GM12864 (cell line): ENCODE measurements at regions not wholly inside any gene's neighbourhood (a gene's known extent, or its start where the extent isn't known, plus 50 kb on each side); places are given as distances from the start of the nearest gene placed in this dataset.

Experiments
- DNase-seq: peaks from one replicate; pipeline ENCODE4 v3.0.0-alpha.2; 2011; ENCODE audit warnings: low read depth
- H3K4me3 ChIP-seq: 2 replicates; pipeline ENCODE4 v1.5.1; 2011; ENCODE audit warnings: mild to moderate bottlenecking, low read depth, low read length, control low read depth
- TF ChIP-seq, protein P1 (sequence below): IDR thresholded peaks from 2 replicates; pipeline ENCODE4 v1.5.1; 2011; ENCODE audit warnings: low read depth, mild to moderate bottlenecking, moderate library complexity, low read length, control low read depth, inconsistent platforms; ENCODE audit errors: missing control alignments

- TF ChIP-seq, protein P1, sequence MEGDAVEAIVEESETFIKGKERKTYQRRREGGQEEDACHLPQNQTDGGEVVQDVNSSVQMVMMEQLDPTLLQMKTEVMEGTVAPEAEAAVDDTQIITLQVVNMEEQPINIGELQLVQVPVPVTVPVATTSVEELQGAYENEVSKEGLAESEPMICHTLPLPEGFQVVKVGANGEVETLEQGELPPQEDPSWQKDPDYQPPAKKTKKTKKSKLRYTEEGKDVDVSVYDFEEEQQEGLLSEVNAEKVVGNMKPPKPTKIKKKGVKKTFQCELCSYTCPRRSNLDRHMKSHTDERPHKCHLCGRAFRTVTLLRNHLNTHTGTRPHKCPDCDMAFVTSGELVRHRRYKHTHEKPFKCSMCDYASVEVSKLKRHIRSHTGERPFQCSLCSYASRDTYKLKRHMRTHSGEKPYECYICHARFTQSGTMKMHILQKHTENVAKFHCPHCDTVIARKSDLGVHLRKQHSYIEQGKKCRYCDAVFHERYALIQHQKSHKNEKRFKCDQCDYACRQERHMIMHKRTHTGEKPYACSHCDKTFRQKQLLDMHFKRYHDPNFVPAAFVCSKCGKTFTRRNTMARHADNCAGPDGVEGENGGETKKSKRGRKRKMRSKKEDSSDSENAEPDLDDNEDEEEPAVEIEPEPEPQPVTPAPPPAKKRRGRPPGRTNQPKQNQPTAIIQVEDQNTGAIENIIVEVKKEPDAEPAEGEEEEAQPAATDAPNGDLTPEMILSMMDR: no peak
- H3K4me3 ChIP-seq: no peak overlapping the region
- no peak for DNase-seq
Observed at GRCh38 chr22:22825213-22825593, 62.4 kb upstream of the IGLL5 start.

DNA sequence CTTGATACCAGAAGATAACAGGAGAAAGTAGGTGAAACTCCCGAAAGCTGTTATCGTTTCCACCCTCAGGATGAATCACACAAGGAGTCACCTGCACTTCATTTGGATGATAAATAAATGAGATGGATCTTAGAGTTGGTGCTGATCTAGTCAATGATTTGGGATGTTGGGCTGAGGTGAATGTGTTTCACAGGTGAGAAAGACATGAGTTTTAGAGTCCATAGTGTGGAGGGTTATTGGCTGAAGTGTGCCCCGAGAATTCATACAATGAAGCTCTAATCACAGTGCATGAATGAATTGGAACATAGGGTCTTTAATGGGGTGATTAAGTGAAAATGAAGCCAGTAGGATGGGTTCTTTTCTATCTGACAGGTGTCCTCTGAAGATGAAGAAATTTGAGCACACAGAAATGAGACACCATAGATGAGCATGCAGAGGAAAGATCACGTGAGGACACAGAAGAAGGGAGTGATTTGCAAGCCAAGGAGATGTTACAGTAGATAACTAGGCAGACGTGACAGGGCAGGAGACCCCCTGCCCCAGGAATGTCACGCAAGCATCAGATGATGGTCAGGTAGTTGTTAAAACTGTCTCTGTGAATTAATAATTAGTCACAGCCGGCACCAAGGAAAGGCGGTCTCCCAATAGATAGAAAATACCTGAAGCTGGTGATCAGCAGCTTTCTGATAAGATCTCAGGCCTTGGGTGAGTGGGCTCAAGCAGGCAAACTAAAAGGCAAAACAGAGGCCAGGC, 60.3 kb upstream of the IGLL5 start:
- DNase-seq: no peak
- no peak overlapping the region for H3K4me3 ChIP-seq
- TF ChIP-seq, protein P1: no peak

DNA sequence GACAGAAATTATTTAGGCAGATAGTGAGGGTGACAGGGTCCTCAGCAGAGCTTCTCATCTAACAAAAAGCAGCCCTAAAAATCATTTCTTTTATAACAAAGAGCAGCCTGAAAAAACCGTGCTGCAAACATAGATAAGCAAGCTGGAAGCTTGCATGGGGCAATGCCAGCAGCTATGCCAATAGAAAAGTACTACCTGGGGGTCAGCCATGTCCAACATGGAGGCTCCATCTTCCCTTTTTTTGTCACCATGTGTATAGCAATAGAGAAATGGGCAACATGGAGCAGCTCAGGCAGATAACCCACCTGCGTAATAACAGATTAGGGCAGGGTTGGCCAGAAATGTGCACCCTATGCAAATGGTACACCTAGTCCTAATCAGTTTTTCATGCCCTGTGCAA, 57.4 kb upstream of the IGLL5 start:
- H3K4me3 ChIP-seq: no peak overlapping the region
- TF ChIP-seq, protein P1: no peak

GRCh38 chr22:22830957-22831688, 56.5 kb upstream of the IGLL5 start:
- no peak overlapping the region for H3K4me3 ChIP-seq
- TF ChIP-seq, protein P1: no peak
- no peak for DNase-seq

More for the DNA sequence above, 57.4 kb upstream of the IGLL5 start:
- DNase-seq: no peak

GRCh38 chr22:22833059-22833458, 54.6 kb upstream of the IGLL5 start:
- no peak for DNase-seq
- H3K4me3 ChIP-seq: no peak overlapping the region
- TF ChIP-seq, protein P1: no peak

DNA sequence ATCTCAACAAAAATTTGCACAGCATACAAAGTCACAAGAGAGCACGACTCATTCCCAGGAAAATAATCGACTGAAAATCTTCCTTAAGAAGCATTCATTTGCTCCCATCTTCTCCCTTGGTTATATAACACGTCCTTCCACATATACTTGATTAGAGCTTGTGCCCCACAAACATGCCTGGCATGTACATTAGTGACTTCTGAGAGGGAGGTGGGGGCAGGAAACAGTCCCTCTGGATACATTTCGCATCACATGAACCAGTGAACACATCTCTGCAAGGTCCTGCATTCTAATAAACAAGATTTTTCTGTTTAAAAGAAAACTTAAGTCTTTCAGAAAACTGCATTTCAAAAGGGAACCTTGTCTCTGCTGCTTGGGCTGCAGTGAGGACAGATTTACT, 54.1 kb upstream of the IGLL5 start:
- no peak overlapping the region for H3K4me3 ChIP-seq
- TF ChIP-seq, protein P1: no peak
- no peak for DNase-seq
